D721Med (cell line): ENCODE measurements at regions not wholly inside any gene's neighbourhood (a gene's known extent, or its start where the extent isn't known, plus 50 kb on each side); places are given as distances from the start of the nearest gene placed in this dataset.
"Not testable (repeated sequence)": the region's sequence is repeated elsewhere in the genome, so short reads cannot be mapped to it uniquely, and the experiment has no call there.

Experiments
- DNase-seq: peaks from one replicate; pipeline ENCODE4 v3.0.0; 2011; ENCODE audit warnings: low spot score; ENCODE audit not compliant: insufficient read length
- FAIRE-seq: peaks from 2 replicates; lab custom pipeline; 2011; peaks lifted over from hg19 to GRCh38; lab: Jason Lieb, UNC
- CTCF ChIP-seq: IDR thresholded peaks from 2 replicates; pipeline ENCODE4 v1.5.1; 2012; ENCODE audit warnings: mild to moderate bottlenecking, control low read depth; ENCODE audit not compliant: insufficient read depth; ENCODE audit errors: missing control alignments

- DNase-seq (no peak), FAIRE-seq (no peak)
- TF ChIP-seq CTCF: no peak
Observed at GRCh38 chrX:95911062-95911461, 773.6 kb upstream of the DIAPH2 start.

- DNase-seq (no peak), FAIRE-seq (no peak)
- TF ChIP-seq CTCF: no peak
Observed at GRCh38 chrX:95919605-95920004, 765.0 kb upstream of the DIAPH2 start.

- no peak for DNase-seq
- no peak for FAIRE-seq
- no peak for TF ChIP-seq CTCF
Observed at GRCh38 chrX:95945528-95945927, 739.1 kb upstream of the DIAPH2 start.

- no peak for DNase-seq
- no peak for TF ChIP-seq CTCF
Observed at GRCh38 chrX:95949588-95949987, 735.1 kb upstream of the DIAPH2 start.

GRCh38 chrX:95950679-95951078 lies 734.0 kb upstream of the DIAPH2 start:
- FAIRE-seq (no peak), DNase-seq (no peak)
- TF ChIP-seq CTCF: no peak

More at GRCh38 chrX:95949588-95949987, 735.1 kb upstream of the DIAPH2 start:
- no peak for FAIRE-seq

- no peak for FAIRE-seq
- no peak for DNase-seq
- no peak for TF ChIP-seq CTCF
Observed at GRCh38 chrX:95953564-95953963, 731.1 kb upstream of the DIAPH2 start.

GRCh38 chrX:95956745-95957144 lies 727.9 kb upstream of the DIAPH2 start:
- DNase-seq (no peak), FAIRE-seq (no peak)
- no peak for TF ChIP-seq CTCF

- DNase-seq, FAIRE-seq: not testable (repeated sequence)
Observed at GRCh38 chrX:95973456-95974095, 711.1 kb upstream of the DIAPH2 start.
